ENCODE measurements at regions not wholly inside any gene's neighbourhood (a gene's known extent, or its start where the extent isn't known, plus 50 kb on each side); places are given as distances from the start of the nearest gene placed in this dataset.

DNA sequence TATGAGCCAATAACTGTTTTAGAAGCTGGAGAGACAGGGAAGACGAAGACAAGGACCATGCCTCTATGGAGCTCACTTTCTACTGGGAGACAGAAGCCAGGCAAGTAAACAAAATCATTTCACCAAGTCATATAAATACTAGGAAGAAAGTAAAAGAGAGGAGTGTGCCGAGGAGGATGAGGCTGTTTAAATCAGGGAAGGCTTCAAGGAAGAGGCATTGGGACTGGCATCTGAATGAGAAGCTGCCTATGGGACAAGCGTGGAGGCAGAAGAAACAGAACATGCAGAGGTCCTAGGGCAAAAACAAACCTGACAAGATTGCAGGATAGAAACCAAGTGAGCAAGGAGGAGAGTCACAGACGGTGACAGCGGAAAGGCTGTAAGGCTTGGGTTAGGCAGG lies 68.1 kb upstream of the CPLX2 start:
- DNase-seq (ENCODE audit: low read depth), result no peak
- TF ChIP-seq EZH2 (IDR thresholded peaks at IDR 0.05; ENCODE audit: insufficient read depth, low read length), result no peak
- TF ChIP-seq, protein P1, sequence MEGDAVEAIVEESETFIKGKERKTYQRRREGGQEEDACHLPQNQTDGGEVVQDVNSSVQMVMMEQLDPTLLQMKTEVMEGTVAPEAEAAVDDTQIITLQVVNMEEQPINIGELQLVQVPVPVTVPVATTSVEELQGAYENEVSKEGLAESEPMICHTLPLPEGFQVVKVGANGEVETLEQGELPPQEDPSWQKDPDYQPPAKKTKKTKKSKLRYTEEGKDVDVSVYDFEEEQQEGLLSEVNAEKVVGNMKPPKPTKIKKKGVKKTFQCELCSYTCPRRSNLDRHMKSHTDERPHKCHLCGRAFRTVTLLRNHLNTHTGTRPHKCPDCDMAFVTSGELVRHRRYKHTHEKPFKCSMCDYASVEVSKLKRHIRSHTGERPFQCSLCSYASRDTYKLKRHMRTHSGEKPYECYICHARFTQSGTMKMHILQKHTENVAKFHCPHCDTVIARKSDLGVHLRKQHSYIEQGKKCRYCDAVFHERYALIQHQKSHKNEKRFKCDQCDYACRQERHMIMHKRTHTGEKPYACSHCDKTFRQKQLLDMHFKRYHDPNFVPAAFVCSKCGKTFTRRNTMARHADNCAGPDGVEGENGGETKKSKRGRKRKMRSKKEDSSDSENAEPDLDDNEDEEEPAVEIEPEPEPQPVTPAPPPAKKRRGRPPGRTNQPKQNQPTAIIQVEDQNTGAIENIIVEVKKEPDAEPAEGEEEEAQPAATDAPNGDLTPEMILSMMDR (IDR thresholded peaks at IDR 0.05; ENCODE audit: insufficient read depth, low read depth, low read length), result no peak
- H4K20me1 ChIP-seq (ENCODE audit: insufficient read depth, low read length), result no peaks in the 10 kb centered on the region
- H3K9me3 ChIP-seq (ENCODE audit: insufficient read depth, low read depth, low read length), result peaks cover 3% of the 10 kb centered on the region
- H3K36me3 Mint-ChIP-seq (ENCODE audit: low read depth, unreplicated experiment), result no peaks in the 10 kb centered on the region
- no peak overlapping the region for H3K4me2 ChIP-seq (ENCODE audit: low read length)
- H3K27me3 Mint-ChIP-seq (ENCODE audit: low read depth, unreplicated experiment), result peaks cover 42% of the 10 kb centered on the region
- H3K27ac Mint-ChIP-seq (ENCODE audit: unreplicated experiment), result no peak overlapping the region
- H3K79me2 ChIP-seq (ENCODE audit: insufficient read depth, low read length), result no peaks in the 10 kb centered on the region
- no peak overlapping the region for H2AFZ ChIP-seq (ENCODE audit: low read depth, low read length)
- H3K9ac ChIP-seq (ENCODE audit: low read length), result no peak overlapping the region
- H3K4me3 ChIP-seq (ENCODE audit: insufficient read depth, low read depth, low read length), result no peak overlapping the region
- no peaks in the 10 kb centered on the region for H3K36me3 ChIP-seq (ENCODE audit: insufficient read depth, low read length)
- no peak overlapping the region for H3K4me3 Mint-ChIP-seq (ENCODE audit: unreplicated experiment)
- peaks cover 6% of the 10 kb centered on the region for H3K27me3 ChIP-seq (ENCODE audit: insufficient read depth, low read length)
- H3K27ac ChIP-seq (ENCODE audit: low read depth, low read length), result no peak overlapping the region
- FAIRE-seq, result no peak
- H3K4me1 Mint-ChIP-seq (ENCODE audit: low read depth, unreplicated experiment), result peaks cover 5% of the 10 kb centered on the region
- H3K4me1 ChIP-seq (ENCODE audit: insufficient read depth, low read length), result no peaks in the 10 kb centered on the region
- no peaks in the 10 kb centered on the region for H3K9me3 Mint-ChIP-seq (ENCODE audit: unreplicated experiment)

DNA sequence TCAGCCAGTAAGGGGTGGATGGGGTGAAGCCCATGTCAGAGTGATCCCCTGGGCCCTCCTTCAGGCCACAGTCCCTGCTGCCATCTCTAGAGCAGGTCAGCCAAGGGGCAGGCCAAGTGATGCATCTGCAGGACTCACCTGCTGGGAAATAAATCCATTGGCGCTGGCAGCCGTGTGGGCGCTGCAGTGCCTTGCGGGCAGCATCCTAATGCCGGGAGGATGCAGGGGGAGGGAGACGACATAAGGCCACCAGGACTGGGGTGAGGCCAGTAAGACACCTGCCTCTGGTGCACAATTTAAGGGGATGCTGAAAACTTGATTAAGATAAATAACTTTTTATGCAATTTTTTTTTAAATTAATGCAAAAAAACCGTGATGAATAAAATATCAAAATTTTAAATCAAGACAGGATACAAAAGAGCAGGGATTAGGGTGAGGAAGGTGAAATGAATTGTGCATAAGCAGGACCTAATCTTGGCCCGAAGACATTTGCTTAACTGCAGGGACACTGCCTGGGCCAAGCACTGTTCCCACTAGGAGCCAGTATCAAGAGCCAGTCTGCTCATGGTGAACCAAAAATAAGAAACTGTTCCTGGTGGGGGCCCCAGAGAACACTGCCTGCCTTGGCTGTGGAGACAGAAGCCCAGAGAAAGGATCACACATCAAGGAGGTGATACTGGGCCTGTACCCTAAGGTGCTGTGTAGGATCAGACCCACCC lies 67.5 kb upstream of the CPLX2 start:
- no peaks in the 10 kb centered on the region for H3K36me3 ChIP-seq (ENCODE audit: insufficient read depth, low read length)
- H3K27me3 ChIP-seq (ENCODE audit: insufficient read depth, low read length), result peaks cover 3% of the 10 kb centered on the region
- no peak overlapping the region for H3K9ac ChIP-seq (ENCODE audit: low read length)
- TF ChIP-seq, protein P1 (IDR thresholded peaks at IDR 0.05; ENCODE audit: insufficient read depth, low read depth, low read length), result no peak
- no peak for TF ChIP-seq EZH2 (IDR thresholded peaks at IDR 0.05; ENCODE audit: insufficient read depth, low read length)
- FAIRE-seq (no peak), DNase-seq (ENCODE audit: low read depth) (no peak)
- no peak overlapping the region for H3K4me3 ChIP-seq (ENCODE audit: insufficient read depth, low read depth, low read length)
- Mint-ChIP-seq H3K27ac (ENCODE audit: unreplicated experiment) (no peak overlapping the region), H3K27me3 (ENCODE audit: low read depth, unreplicated experiment) (peaks cover 42% of the 10 kb centered on the region), H3K4me3 (ENCODE audit: unreplicated experiment) (no peak overlapping the region), H3K9me3 (ENCODE audit: unreplicated experiment) (no peaks in the 10 kb centered on the region), H3K36me3 (ENCODE audit: low read depth, unreplicated experiment) (no peaks in the 10 kb centered on the region), H3K4me1 (ENCODE audit: low read depth, unreplicated experiment) (peaks cover 5% of the 10 kb centered on the region)
- peaks cover 3% of the 10 kb centered on the region for H3K9me3 ChIP-seq (ENCODE audit: insufficient read depth, low read depth, low read length)
- no peaks in the 10 kb centered on the region for H3K79me2 ChIP-seq (ENCODE audit: insufficient read depth, low read length)
- no peaks in the 10 kb centered on the region for H3K4me1 ChIP-seq (ENCODE audit: insufficient read depth, low read length)
- no peaks in the 10 kb centered on the region for H4K20me1 ChIP-seq (ENCODE audit: insufficient read depth, low read length)
- H3K4me2 ChIP-seq (ENCODE audit: low read length), result no peak overlapping the region
- no peak overlapping the region for H3K27ac ChIP-seq (ENCODE audit: low read depth, low read length)
- H2AFZ ChIP-seq (ENCODE audit: low read depth, low read length), result no peak overlapping the region

Data from astrocyte (in vitro differentiated cells and primary cell).